ENCODE measurements at regions not wholly inside any gene's neighbourhood (a gene's known extent, or its start where the extent isn't known, plus 50 kb on each side); places are given as distances from the start of the nearest gene placed in this dataset.

DNA sequence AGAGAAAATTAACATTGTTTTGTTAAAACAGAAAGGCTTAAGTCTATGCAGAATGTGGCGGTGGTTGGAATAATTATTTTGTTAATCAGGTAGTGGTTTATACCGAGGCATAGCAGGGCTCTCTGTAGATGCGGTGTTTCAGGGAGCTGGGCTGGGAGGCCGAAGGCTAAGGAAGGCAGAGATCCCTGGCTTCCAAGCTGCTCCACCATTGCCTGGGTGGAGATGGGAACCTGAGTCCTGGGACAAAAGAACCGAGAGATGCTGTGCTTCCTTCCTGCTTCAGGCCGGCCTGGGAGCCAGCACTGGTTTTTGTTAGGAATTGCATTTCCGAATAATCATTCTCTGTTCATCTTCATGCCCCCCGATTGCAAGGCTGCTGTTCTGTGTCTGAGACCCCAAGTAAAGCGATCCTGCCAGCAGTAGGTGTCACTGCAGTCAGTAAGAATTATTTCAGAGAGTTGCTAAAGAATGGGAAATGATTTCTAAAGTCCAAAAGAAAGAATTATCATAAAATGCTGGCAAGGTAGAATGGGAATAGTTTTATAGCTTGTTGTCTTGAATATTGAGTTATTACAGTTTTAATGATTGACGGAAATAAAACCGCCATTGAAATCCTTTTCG, 824.9 kb downstream of the GALR1 start (continued):
- TF ChIP-seq, protein P1, sequence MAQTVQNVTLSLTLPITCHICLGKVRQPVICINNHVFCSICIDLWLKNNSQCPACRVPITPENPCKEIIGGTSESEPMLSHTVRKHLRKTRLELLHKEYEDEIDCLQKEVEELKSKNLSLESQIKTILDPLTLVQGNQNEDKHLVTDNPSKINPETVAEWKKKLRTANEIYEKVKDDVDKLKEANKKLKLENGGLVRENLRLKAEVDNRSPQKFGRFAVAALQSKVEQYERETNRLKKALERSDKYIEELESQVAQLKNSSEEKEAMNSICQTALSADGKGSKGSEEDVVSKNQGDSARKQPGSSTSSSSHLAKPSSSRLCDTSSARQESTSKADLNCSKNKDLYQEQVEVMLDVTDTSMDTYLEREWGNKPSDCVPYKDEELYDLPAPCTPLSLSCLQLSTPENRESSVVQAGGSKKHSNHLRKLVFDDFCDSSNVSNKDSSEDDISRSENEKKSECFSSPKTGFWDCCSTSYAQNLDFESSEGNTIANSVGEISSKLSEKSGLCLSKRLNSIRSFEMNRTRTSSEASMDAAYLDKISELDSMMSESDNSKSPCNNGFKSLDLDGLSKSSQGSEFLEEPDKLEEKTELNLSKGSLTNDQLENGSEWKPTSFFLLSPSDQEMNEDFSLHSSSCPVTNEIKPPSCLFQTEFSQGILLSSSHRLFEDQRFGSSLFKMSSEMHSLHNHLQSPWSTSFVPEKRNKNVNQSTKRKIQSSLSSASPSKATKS (CRISPR knock-in tag; IDR thresholded peaks at IDR 0.05), result no peak
- no peak for TF ChIP-seq ZKSCAN5 (CRISPR knock-in tag; IDR thresholded peaks at IDR 0.05)
- no peak for TF ChIP-seq KLF15 (CRISPR knock-in tag; IDR thresholded peaks at IDR 0.05; ENCODE audit: borderline replicate concordance)
- TF ChIP-seq, protein P2, sequence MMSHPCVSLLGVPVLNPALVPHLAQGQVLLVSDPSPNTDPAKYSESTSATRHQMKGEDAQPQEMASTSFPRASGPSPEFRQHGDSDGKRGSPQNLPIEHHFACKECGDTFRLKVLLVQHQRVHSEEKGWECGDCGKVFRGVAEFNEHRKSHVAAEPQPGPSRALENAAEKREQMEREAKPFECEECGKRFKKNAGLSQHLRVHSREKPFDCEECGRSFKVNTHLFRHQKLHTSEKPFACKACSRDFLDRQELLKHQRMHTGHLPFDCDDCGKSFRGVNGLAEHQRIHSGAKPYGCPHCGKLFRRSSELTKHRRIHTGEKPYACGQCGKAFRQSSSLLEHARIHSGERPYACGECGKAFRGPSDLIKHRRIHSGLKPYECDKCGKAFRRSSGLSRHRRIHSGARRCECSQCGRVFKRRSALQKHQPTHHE (CRISPR knock-in tag; IDR thresholded peaks at IDR 0.05; ENCODE audit: borderline replicate concordance), result no peak
- TF ChIP-seq ZNF816 (CRISPR knock-in tag; IDR thresholded peaks at IDR 0.05; ENCODE audit: borderline replicate concordance), result no peak
- no peak for TF ChIP-seq TCF7L2 (IDR thresholded peaks at IDR 0.05; ENCODE audit: low read depth, low read length)
- no peak for TF ChIP-seq TCF7 (IDR thresholded peaks at IDR 0.05; ENCODE audit: low read depth)
- no peak for TF ChIP-seq MIER3 (CRISPR knock-in tag; IDR thresholded peaks at IDR 0.05; ENCODE audit: borderline replicate concordance)
- TF ChIP-seq SIN3A (IDR thresholded peaks at IDR 0.05; ENCODE audit: borderline replicate concordance, low read depth, low read length), result no peak
- no peak for TF ChIP-seq ISL2 (CRISPR knock-in tag; IDR thresholded peaks at IDR 0.05)
- TF ChIP-seq NPAS2 (CRISPR knock-in tag; IDR thresholded peaks at IDR 0.05; ENCODE audit: borderline replicate concordance), result no peak

Measured in HepG2 (cell line).